ENCODE measurements at regions not wholly inside any gene's neighbourhood (a gene's known extent, or its start where the extent isn't known, plus 50 kb on each side); places are given as distances from the start of the nearest gene placed in this dataset.

DNA sequence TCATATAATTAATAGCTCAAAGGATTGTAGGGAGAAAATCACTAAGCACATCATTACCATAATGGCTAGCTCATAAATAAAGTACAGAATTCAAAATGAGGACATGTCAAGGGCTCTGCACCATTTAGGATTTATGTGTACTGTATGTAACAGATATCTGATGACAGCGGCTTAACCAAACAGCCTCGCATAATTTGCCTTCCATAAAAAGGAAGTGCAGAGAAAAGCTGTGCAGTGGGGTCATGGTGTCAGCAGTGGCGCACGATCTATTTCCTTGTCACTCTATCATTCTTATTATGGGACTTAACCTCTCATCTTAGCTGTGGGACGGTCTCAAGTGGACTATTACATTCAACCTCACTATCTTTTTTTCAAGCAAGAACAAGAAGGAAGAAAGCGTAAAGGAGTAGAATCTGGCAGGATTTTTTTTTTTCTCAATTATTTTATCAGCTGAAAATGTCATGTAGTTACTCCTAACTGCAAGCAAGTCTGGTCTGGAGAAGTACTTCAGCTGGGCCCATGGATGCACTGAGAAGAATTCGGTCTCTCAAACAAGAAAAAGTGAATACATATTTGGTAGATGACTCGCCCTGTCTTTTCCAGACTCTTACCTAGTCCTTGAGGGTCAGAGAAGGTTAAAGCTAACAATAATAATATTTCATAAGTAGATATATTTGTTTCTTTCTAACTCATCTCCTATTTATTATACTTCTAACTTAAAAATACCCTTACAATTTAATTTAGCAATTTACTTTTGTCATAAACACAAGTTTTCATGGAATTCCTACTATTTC lies 94.6 kb downstream of the COX18 start:
- no peak for TF ChIP-seq CTCF (IDR thresholded peaks at IDR 0.05 in 2 of 3, conservative IDR thresholded peaks at IDR 0.05 in 1 of 3; ENCODE audit: borderline replicate concordance in 1 of 3, insufficient read depth in 1 of 3, low read depth in 2 of 3, low read length in 2 of 3)
- TF ChIP-seq POLR2A (IDR thresholded peaks at IDR 0.05; ENCODE audit: borderline replicate concordance, extremely low read depth, insufficient read depth, insufficient read length) = no peak

Measured in HCT116 (cell line).